ENCODE measurements at regions not wholly inside any gene's neighbourhood (a gene's known extent, or its start where the extent isn't known, plus 50 kb on each side); places are given as distances from the start of the nearest gene placed in this dataset.
"Not testable (repeated sequence)": the region's sequence is repeated elsewhere in the genome, so short reads cannot be mapped to it uniquely, and the experiment has no call there.

- not testable (repeated sequence) for DNase-seq (ENCODE audit: extremely low spot score, insufficient read length, low read depth); FAIRE-seq
Measured at GRCh38 chr20:47979361-47980095, 194.2 kb upstream of the SULF2 start.

GRCh38 chr20:47978428-47979120 is 193.3 kb upstream of the SULF2 start:
- FAIRE-seq; DNase-seq (ENCODE audit: extremely low spot score, insufficient read length, low read depth): not testable (repeated sequence)

- FAIRE-seq, result not testable (repeated sequence)
Measured at GRCh38 chr20:47977789-47978252, 192.5 kb upstream of the SULF2 start.

GRCh38 chr20:47977017-47977788 is 191.9 kb upstream of the SULF2 start:
- FAIRE-seq; DNase-seq (ENCODE audit: extremely low spot score, insufficient read length, low read depth): not testable (repeated sequence)

More at GRCh38 chr20:47977789-47978252, 192.5 kb upstream of the SULF2 start:
- DNase-seq (ENCODE audit: extremely low spot score, insufficient read length, low read depth), result not testable (repeated sequence)

GRCh38 chr20:47974234-47974878 is 189.1 kb upstream of the SULF2 start:
- FAIRE-seq, result no peak
- no peak for DNase-seq (ENCODE audit: extremely low spot score, insufficient read length, low read depth)

- FAIRE-seq (no peak), DNase-seq (ENCODE audit: extremely low spot score, insufficient read length, low read depth) (no peak)
Measured at GRCh38 chr20:47973519-47974233, 188.4 kb upstream of the SULF2 start.

GRCh38 chr20:47972916-47973309 is 187.6 kb upstream of the SULF2 start:
- FAIRE-seq (no peak), DNase-seq (ENCODE audit: extremely low spot score, insufficient read length, low read depth) (no peak)

- not testable (repeated sequence) for DNase-seq (ENCODE audit: extremely low spot score, insufficient read length, low read depth); FAIRE-seq
Measured at GRCh38 chr20:47972297-47972915, 187.1 kb upstream of the SULF2 start.

- DNase-seq (ENCODE audit: extremely low spot score, insufficient read length, low read depth) (no peak), FAIRE-seq (no peak)
Measured at GRCh38 chr20:47971058-47971791, 185.9 kb upstream of the SULF2 start.

GRCh38 chr20:47970282-47970903 is 185.1 kb upstream of the SULF2 start:
- no peak for DNase-seq (ENCODE audit: extremely low spot score, insufficient read length, low read depth)
- FAIRE-seq, result no peak

- FAIRE-seq, result no peak
- DNase-seq (ENCODE audit: extremely low spot score, insufficient read length, low read depth), result no peak
Measured at GRCh38 chr20:47969426-47969825, 184.1 kb upstream of the SULF2 start.

- FAIRE-seq, result no peak
- no peak for DNase-seq (ENCODE audit: extremely low spot score, insufficient read length, low read depth)
Measured at GRCh38 chr20:47968541-47969310, 183.4 kb upstream of the SULF2 start.

- DNase-seq (ENCODE audit: extremely low spot score, insufficient read length, low read depth), result no peak
- no peak for FAIRE-seq
Measured at GRCh38 chr20:47964149-47964548, 178.9 kb upstream of the SULF2 start.

- FAIRE-seq (no peak), DNase-seq (ENCODE audit: extremely low spot score, insufficient read length, low read depth) (no peak)
Measured at GRCh38 chr20:47963022-47963421, 177.7 kb upstream of the SULF2 start.

- DNase-seq (ENCODE audit: extremely low spot score, insufficient read length, low read depth) (no peak), FAIRE-seq (no peak)
Measured at GRCh38 chr20:47962286-47962963, 177.1 kb upstream of the SULF2 start.

GRCh38 chr20:47960769-47961541 is 175.7 kb upstream of the SULF2 start:
- DNase-seq (ENCODE audit: extremely low spot score, insufficient read length, low read depth) (no peak), FAIRE-seq (no peak)

Measured in GM18507 (cell line).